Choroid plexus epithelial cell (primary cell): ENCODE measurements at regions not wholly inside any gene's neighbourhood (a gene's known extent, or its start where the extent isn't known, plus 50 kb on each side); places are given as distances from the start of the nearest gene placed in this dataset.
A peak's percentile ranks its signal among the peaks of the same experiment; 100 is the strongest.

ENCODE experiments used
- DNase-seq: peaks from one replicate; pipeline ENCODE4 v3.0.0-alpha.2; 2010; ENCODE audit warnings: low read depth
- H3K4me3 ChIP-seq: 2 replicates; pipeline ENCODE4 v1.5.1; 2011; ENCODE audit warnings: low read depth, mild to moderate bottlenecking, control low read depth, low read length, moderate library complexity
- TF ChIP-seq, protein P1 (sequence below): conservative IDR thresholded peaks from 2 replicates; pipeline ENCODE4 v1.5.1; 2011; ENCODE audit warnings: low read depth, mild to moderate bottlenecking, control low read depth, inconsistent platforms, low read length, moderate library complexity

DNA sequence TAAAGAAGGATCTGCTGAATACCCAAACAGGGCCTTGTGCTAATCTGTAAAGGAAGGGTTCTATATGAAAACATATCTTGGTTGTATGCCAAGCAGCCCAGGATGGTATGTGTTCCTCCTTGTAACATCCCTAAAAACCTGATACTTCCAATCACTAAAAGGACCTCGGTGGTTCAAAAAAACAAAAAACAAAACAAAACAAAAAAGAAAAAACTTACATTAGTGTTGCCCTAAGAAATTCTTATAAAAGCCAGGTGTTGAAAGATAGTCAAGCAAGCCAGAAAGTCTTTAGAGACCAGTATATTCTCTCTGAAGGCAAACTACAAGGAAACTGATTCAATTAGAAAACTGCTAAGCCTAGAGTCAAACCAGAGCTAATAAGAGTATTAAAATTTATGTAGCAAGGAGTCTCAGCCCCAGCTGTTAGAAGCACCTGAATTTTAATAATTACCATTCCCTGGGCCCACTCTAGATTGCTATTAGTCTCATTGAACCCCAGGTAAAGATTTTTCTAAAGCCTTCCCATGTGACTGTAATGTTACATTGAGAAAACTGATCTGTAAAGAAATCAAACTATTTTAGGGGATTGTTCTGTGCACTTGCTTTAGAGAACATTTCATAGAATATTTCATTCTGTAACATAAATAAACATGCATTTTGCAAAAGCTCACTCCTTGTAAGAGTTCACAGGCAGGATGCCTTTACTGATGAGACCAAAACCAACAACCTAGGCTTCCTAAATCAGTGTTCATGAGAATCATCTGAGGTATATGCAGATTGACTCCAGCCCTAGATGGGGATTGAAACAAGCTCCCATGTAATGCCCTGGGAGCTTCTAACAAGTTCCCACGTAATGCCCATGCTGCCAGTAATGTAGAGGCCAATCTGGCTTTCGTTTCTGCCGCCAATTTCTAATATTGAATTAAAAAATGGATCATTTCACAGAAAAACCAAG lies 95.2 kb upstream of the BTN3A2 start:
- TF ChIP-seq, protein P1, sequence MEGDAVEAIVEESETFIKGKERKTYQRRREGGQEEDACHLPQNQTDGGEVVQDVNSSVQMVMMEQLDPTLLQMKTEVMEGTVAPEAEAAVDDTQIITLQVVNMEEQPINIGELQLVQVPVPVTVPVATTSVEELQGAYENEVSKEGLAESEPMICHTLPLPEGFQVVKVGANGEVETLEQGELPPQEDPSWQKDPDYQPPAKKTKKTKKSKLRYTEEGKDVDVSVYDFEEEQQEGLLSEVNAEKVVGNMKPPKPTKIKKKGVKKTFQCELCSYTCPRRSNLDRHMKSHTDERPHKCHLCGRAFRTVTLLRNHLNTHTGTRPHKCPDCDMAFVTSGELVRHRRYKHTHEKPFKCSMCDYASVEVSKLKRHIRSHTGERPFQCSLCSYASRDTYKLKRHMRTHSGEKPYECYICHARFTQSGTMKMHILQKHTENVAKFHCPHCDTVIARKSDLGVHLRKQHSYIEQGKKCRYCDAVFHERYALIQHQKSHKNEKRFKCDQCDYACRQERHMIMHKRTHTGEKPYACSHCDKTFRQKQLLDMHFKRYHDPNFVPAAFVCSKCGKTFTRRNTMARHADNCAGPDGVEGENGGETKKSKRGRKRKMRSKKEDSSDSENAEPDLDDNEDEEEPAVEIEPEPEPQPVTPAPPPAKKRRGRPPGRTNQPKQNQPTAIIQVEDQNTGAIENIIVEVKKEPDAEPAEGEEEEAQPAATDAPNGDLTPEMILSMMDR = no peak
- peak overlapping the region; percentile 67 for H3K4me3 ChIP-seq
- DNase-seq = no peak

DNA sequence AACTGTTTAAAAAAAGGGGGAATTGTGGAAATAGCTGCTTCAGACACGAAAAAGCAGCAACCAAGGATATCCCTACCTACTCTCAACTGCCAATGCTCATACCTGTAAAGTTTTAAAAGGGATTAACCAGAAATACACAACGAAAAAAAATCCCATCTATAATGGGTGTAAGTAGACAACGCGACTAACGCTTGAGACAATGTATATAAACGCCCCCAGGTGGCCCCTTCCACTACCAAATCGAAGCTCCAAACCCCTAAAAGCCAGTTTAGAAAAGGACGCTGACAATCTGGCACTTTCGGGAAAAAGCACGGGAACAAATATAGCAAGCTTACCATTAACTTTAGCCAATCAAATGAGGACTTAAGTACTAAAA lies 94.5 kb upstream of the BTN3A2 start:
- DNase-seq = peak; percentile 36
- H3K4me3 ChIP-seq = peak overlapping the region; percentile 67
- TF ChIP-seq, protein P1 = peak; percentile 34

DNA sequence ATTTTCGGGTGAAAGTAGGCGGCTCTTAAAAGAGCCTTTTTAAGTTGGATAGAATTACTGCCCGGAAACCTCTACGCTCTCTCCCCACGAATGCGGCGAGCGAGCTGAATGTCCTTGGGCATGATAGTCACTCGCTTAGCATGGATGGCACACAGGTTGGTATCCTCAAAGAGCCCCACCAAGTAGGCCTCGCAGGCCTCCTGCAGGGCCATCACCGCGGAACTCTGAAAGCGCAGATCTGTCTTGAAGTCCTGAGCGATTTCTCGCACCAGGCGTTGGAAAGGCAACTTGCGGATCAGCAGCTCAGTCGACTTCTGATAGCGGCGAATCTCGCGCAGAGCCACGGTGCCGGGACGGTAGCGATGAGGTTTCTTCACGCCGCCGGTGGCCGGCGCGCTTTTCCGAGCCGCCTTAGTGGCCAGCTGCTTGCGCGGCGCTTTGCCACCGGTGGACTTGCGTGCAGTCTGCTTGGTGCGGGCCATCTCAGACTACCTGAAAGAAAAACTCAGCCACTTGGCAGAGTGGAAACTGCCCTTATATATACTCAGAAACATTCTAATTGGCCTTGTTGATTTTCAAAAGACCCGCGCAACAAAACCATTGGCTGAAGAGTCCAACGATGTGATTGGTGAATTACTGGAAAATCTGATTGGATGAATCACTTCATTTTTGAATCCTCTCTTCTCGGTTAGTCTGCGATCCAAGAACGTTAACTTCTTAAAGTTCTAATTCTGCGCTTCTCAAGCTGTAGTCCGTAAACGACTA lies 93.9 kb upstream of the BTN3A2 start:
- DNase-seq = peak; percentile 93
- peak overlapping the region; percentile 67 for H3K4me3 ChIP-seq
- TF ChIP-seq, protein P1 = no peak

DNA sequence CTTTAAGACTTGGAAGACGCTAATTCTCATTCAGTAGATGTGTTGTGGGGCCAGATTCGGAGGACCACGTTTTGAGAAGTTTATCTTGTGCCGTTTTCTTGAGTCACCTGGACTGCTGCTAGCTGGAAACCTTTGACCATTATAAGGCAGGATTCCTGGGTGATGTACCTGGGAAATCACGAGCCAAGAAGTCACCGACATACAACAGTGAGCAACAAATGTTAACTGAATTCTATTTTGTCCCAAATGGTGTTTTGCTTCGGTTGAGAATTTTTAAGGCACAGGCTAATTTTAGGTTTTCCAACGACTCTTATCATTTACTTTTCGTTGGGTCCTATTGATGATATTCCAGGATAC lies 93.4 kb upstream of the BTN3A2 start:
- TF ChIP-seq, protein P1 = no peak
- peak overlapping the region; percentile 67 for H3K4me3 ChIP-seq
- DNase-seq = no peak

DNA sequence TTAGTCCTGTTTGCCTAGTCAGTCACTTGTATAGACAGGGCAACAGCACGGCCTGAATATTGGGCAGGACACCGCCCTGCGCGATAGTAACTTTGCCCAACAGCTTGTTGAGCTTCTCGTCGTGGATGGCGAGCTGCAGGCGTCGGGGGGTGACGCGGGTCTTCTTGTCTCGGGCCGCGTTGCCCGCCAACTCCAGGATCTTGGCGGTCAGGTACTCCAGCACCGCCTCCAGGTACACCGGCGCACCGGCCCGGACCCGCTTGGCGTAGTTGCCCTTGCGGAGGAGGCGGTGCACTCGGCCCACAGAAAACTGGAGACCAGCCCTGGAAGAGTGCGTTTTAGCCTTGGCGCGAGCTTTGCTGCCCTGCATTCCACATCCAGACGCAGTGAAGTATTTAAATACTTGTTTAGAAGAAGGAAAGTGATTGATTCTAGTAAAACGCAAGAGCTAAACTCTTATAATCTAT lies 92.8 kb upstream of the BTN3A2 start:
- peak overlapping the region; percentile 67 for H3K4me3 ChIP-seq
- TF ChIP-seq, protein P1 = no peak
- DNase-seq = peak; percentile 23

DNA sequence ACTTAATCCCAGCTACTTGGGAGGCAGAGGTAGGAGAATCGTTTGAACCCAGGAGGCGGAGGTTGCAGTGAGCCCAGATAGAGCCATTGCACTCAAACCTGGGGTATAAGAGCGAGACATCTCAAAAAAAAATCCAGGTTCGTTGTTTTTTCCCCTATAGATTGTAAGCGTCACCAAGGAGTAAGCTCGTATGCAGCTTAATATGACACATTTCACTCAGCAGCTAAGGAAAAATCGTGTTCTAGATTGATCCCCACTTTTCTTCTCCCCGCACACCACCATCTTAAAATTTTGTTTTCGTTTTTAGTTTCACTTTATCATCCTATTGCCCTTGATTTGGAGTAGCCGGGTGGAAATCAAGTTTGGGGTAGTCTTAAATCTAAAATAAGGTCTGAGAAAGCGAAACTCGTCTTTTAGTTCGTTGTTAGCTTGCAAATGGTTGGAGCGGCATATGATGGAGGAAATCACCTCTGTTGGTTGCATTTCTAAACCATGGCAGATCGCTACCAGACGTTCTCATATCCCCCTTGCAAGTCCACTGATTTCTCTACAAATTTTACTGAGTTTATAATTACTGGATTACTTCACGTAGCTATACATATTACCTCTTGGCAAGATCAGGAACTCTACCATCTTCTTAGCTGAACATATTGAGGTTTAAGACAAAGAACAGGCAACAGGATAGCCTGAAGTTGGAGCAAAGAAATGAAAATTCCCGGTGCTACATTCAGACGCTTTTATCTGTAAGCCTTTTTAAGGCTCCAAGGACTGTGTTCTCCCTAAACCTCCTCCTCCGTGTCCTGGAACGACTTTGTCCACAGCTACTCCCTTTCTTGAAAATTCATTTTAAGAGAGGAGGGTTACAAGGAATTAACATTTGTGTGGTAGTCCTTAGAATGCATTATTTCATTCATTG lies 91.1 kb upstream of the BTN3A2 start:
- peak; percentile 54 for DNase-seq
- TF ChIP-seq, protein P1 = no peak
- peak overlapping the region; percentile 64 for H3K4me3 ChIP-seq
